Chondrocyte (in vitro differentiated cells): ENCODE measurements at regions not wholly inside any gene's neighbourhood (a gene's known extent, or its start where the extent isn't known, plus 50 kb on each side); places are given as distances from the start of the nearest gene placed in this dataset.

ENCODE experiments used
- DNase-seq: peaks from one replicate; pipeline ENCODE4 v3.0.0; 2021; ENCODE audit warnings: mixed read lengths, low spot score
- H3K27ac Mint-ChIP-seq: one replicate; pipeline ENCODE4 v1.8.0; 2021; ENCODE audit warnings: mild to moderate bottlenecking, moderate library complexity, mixed read lengths; ENCODE audit not compliant: unreplicated experiment
- H3K27me3 Mint-ChIP-seq: 2 replicates; pipeline ENCODE4 v1.8.0; 2021; ENCODE audit warnings: low read depth, mixed read lengths
- H3K36me3 Mint-ChIP-seq: 2 replicates; pipeline ENCODE4 v1.8.0; 2021; ENCODE audit warnings: low read depth, mixed read lengths
- H3K4me1 Mint-ChIP-seq: 2 replicates; pipeline ENCODE4 v1.8.0; 2021; ENCODE audit warnings: low read depth, mild to moderate bottlenecking, mixed read lengths
- H3K4me3 Mint-ChIP-seq: one replicate; pipeline ENCODE4 v1.8.0; 2021; ENCODE audit warnings: mild to moderate bottlenecking, moderate library complexity, mixed read lengths; ENCODE audit not compliant: unreplicated experiment
- H3K9me3 Mint-ChIP-seq: 2 replicates; pipeline ENCODE4 v1.8.0; 2021; ENCODE audit warnings: low read depth, mixed read lengths
- CTCF ChIP-seq: fragments of 200-600 bp; sonication (generic); IDR thresholded peaks from 2 replicates; pipeline ENCODE4 v1.5.0; 2021; ENCODE audit warnings: antibody characterized with exemption, mild to moderate bottlenecking, moderate library complexity

- no peak for TF ChIP-seq CTCF
- peaks cover 3% of the 10 kb centered on the region for H3K36me3 Mint-ChIP-seq
- peaks cover 12% of the 10 kb centered on the region for H3K9me3 Mint-ChIP-seq
- peaks cover 10% of the 10 kb centered on the region for H3K4me1 Mint-ChIP-seq
- H3K27me3 Mint-ChIP-seq = no peaks in the 10 kb centered on the region
- no peak overlapping the region for H3K4me3 Mint-ChIP-seq
- no peak for DNase-seq
- H3K27ac Mint-ChIP-seq = no peak overlapping the region
Measured at GRCh38 chr12:76142305-76142704, 57.8 kb upstream of the NAP1L1 start.

- Mint-ChIP-seq H3K36me3 (peaks cover 3% of the 10 kb centered on the region), H3K27me3 (no peaks in the 10 kb centered on the region), H3K4me1 (peaks cover 1% of the 10 kb centered on the region), H3K27ac (no peak overlapping the region), H3K9me3 (peaks cover 17% of the 10 kb centered on the region), H3K4me3 (no peak overlapping the region)
- DNase-seq = no peak
- TF ChIP-seq CTCF = no peak
Measured at GRCh38 chr12:76138656-76139055, 54.2 kb upstream of the NAP1L1 start.

GRCh38 chr12:76137606-76138005 lies 53.1 kb upstream of the NAP1L1 start:
- Mint-ChIP-seq H3K4me1 (no peaks in the 10 kb centered on the region), H3K27me3 (no peaks in the 10 kb centered on the region), H3K27ac (no peak overlapping the region), H3K9me3 (peaks cover 17% of the 10 kb centered on the region), H3K36me3 (peaks cover 3% of the 10 kb centered on the region), H3K4me3 (no peak overlapping the region)
- TF ChIP-seq CTCF = no peak
- no peak for DNase-seq

GRCh38 chr12:76135456-76135855 lies 51.0 kb upstream of the NAP1L1 start:
- TF ChIP-seq CTCF = no peak
- H3K4me1 Mint-ChIP-seq = no peaks in the 10 kb centered on the region
- peaks cover 17% of the 10 kb centered on the region for H3K9me3 Mint-ChIP-seq
- no peaks in the 10 kb centered on the region for H3K27me3 Mint-ChIP-seq
- no peak overlapping the region for H3K27ac Mint-ChIP-seq
- no peak for DNase-seq
- H3K36me3 Mint-ChIP-seq = peaks cover 3% of the 10 kb centered on the region
- H3K4me3 Mint-ChIP-seq = no peak overlapping the region
